ENCODE measurements at regions not wholly inside any gene's neighbourhood (a gene's known extent, or its start where the extent isn't known, plus 50 kb on each side); places are given as distances from the start of the nearest gene placed in this dataset.

- DNase-seq (ENCODE audit: low spot score) = no peak
These were observed 217.1 kb upstream of the CD180 start for GRCh38 chr5:67413721-67414120.

GRCh38 chr5:67409126-67409777 lies 212.7 kb upstream of the CD180 start:
- DNase-seq (ENCODE audit: low spot score) = no peak

GRCh38 chr5:67407979-67408378 lies 211.4 kb upstream of the CD180 start:
- DNase-seq (ENCODE audit: low spot score) = no peak

- no peak for DNase-seq (ENCODE audit: low spot score)
These were observed 209.2 kb upstream of the CD180 start for GRCh38 chr5:67405755-67406154.

- no peak for DNase-seq (ENCODE audit: low spot score)
These were observed 208.4 kb upstream of the CD180 start for GRCh38 chr5:67405101-67405364.

- no peak for DNase-seq (ENCODE audit: low spot score)
These were observed 207.9 kb upstream of the CD180 start for GRCh38 chr5:67404256-67405100.

- DNase-seq (ENCODE audit: low spot score) = no peak
These were observed 205.9 kb upstream of the CD180 start for GRCh38 chr5:67402526-67402925.

GRCh38 chr5:67401172-67401571 lies 204.6 kb upstream of the CD180 start:
- DNase-seq (ENCODE audit: low spot score) = no peak

- no peak for DNase-seq (ENCODE audit: low spot score)
These were observed 204.2 kb upstream of the CD180 start for GRCh38 chr5:67400752-67401151.

GRCh38 chr5:67395790-67396418 lies 199.3 kb upstream of the CD180 start:
- DNase-seq (ENCODE audit: low spot score) = peak; percentile 47

GRCh38 chr5:67393211-67393610 lies 196.6 kb upstream of the CD180 start:
- DNase-seq (ENCODE audit: low spot score) = no peak

- no peak for DNase-seq (ENCODE audit: low spot score)
These were observed 194.3 kb upstream of the CD180 start for GRCh38 chr5:67390935-67391334.

- no peak for DNase-seq (ENCODE audit: low spot score)
These were observed 186.9 kb upstream of the CD180 start for GRCh38 chr5:67383451-67383850.

GRCh38 chr5:67381236-67381880 lies 184.8 kb upstream of the CD180 start:
- no peak for DNase-seq (ENCODE audit: low spot score)

- no peak for DNase-seq (ENCODE audit: low spot score)
These were observed 183.8 kb upstream of the CD180 start for GRCh38 chr5:67380431-67380830.

- DNase-seq (ENCODE audit: low spot score) = no peak
These were observed 183.2 kb upstream of the CD180 start for GRCh38 chr5:67379753-67380152.

GRCh38 chr5:67378256-67378655 lies 181.7 kb upstream of the CD180 start:
- DNase-seq (ENCODE audit: low spot score) = no peak

- no peak for DNase-seq (ENCODE audit: low spot score)
These were observed 181.0 kb upstream of the CD180 start for GRCh38 chr5:67377631-67378030.

- no peak for DNase-seq (ENCODE audit: low spot score)
These were observed 179.0 kb upstream of the CD180 start for GRCh38 chr5:67375606-67376005.

GRCh38 chr5:67374378-67374777 lies 177.8 kb upstream of the CD180 start:
- no peak for DNase-seq (ENCODE audit: low spot score)

- DNase-seq (ENCODE audit: low spot score) = no peak
These were observed 176.9 kb upstream of the CD180 start for GRCh38 chr5:67373518-67373917.

- DNase-seq (ENCODE audit: low spot score) = no peak
These were observed 176.3 kb upstream of the CD180 start for GRCh38 chr5:67372887-67373286.

GRCh38 chr5:67371924-67372323 lies 175.3 kb upstream of the CD180 start:
- DNase-seq (ENCODE audit: low spot score) = no peak

Measured in Ammon's horn (tissue), 1 donor.